ENCODE measurements at regions not wholly inside any gene's neighbourhood (a gene's known extent, or its start where the extent isn't known, plus 50 kb on each side); places are given as distances from the start of the nearest gene placed in this dataset.

DNA sequence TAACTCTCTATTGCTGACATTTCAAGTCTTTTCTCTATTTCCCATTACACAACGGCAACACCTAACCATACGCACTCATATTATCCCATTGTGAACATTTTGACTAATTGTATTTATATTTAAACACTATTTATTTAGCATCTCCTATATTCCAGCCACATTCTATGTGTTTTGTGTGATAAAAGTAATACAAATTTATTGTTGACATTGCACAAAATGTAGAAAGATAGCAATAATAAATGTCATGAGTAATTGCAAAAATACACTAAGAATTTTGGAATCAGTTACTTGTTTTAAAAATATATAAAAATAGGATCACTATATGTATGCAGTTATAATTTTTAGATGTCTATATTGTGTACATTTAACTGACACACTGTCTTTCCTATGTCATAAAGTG is 413.0 kb upstream of the PTPRD start:
- TF ChIP-seq CTCF (IDR thresholded peaks at IDR 0.05) (no peak), POLR2A (IDR thresholded peaks at IDR 0.05) (no peak), POLR2AphosphoS5 (IDR thresholded peaks at IDR 0.05) (no peak), EP300 (IDR thresholded peaks at IDR 0.05; ENCODE audit: low read depth) (no peak)

Data from transverse colon (tissue), 4 donors.